NCI-H146 treated with DMSO at 0.1 percent for 48 hours (cell line): ENCODE measurements at regions not wholly inside any gene's neighbourhood (a gene's known extent, or its start where the extent isn't known, plus 50 kb on each side); places are given as distances from the start of the nearest gene placed in this dataset.
"Not testable (repeated sequence)": the region's sequence is repeated elsewhere in the genome, so short reads cannot be mapped to it uniquely, and the experiment has no call there.

Experiments used
- DNase-seq: peaks from one replicate; lab custom pipeline; 2025; ENCODE audit not compliant: unreplicated experiment; lab: John Stamatoyannopoulos, UW

- DNase-seq: no peak
Observed at GRCh38 chr7:19305698-19306097, 160.5 kb upstream of the FERD3L start.

- no peak for DNase-seq
Observed at GRCh38 chr7:19304086-19304485, 158.9 kb upstream of the FERD3L start.

- DNase-seq: no peak
Observed at GRCh38 chr7:19302731-19303130, 157.5 kb upstream of the FERD3L start.

GRCh38 chr7:19296617-19297016, 151.4 kb upstream of the FERD3L start:
- DNase-seq: no peak

GRCh38 chr7:19295376-19295775, 150.2 kb upstream of the FERD3L start:
- DNase-seq: no peak

GRCh38 chr7:19294619-19295018, 149.4 kb upstream of the FERD3L start:
- no peak for DNase-seq

- DNase-seq: no peak
Observed at GRCh38 chr7:19293431-19293830, 148.2 kb upstream of the FERD3L start.

GRCh38 chr7:19290968-19291367, 145.7 kb upstream of the FERD3L start:
- peak; percentile 10 for DNase-seq

GRCh38 chr7:19290066-19290465, 144.8 kb upstream of the FERD3L start:
- no peak for DNase-seq

GRCh38 chr7:19284596-19285300, 139.5 kb upstream of the FERD3L start:
- no peak for DNase-seq

- DNase-seq: no peak
Observed at GRCh38 chr7:19284136-19284535, 138.9 kb upstream of the FERD3L start.

- no peak for DNase-seq
Observed at GRCh38 chr7:19275000-19275399, 129.8 kb upstream of the FERD3L start.

GRCh38 chr7:19272329-19272728, 127.1 kb upstream of the FERD3L start:
- not testable (repeated sequence) for DNase-seq

- no peak for DNase-seq
Observed at GRCh38 chr7:19269301-19269700, 124.1 kb upstream of the FERD3L start.

- no peak for DNase-seq
Observed at GRCh38 chr7:19268737-19269136, 123.5 kb upstream of the FERD3L start.

- no peak for DNase-seq
Observed at GRCh38 chr7:19262826-19263225, 117.6 kb upstream of the FERD3L start.

- DNase-seq: no peak
Observed at GRCh38 chr7:19249281-19249680, 104.1 kb upstream of the FERD3L start.

GRCh38 chr7:19248681-19249080, 103.5 kb upstream of the FERD3L start:
- DNase-seq: no peak

GRCh38 chr7:19248115-19248514, 102.9 kb upstream of the FERD3L start:
- no peak for DNase-seq

GRCh38 chr7:19247017-19247416, 101.8 kb upstream of the FERD3L start:
- DNase-seq: no peak

GRCh38 chr7:19242246-19242645, 97.0 kb upstream of the FERD3L start:
- DNase-seq: no peak

GRCh38 chr7:19239951-19240350, 94.7 kb upstream of the FERD3L start:
- DNase-seq: no peak

- no peak for DNase-seq
Observed at GRCh38 chr7:19235680-19236079, 90.5 kb upstream of the FERD3L start.
